NCI-H2196 (cell line): ENCODE measurements at regions not wholly inside any gene's neighbourhood (a gene's known extent, or its start where the extent isn't known, plus 50 kb on each side); places are given as distances from the start of the nearest gene placed in this dataset.
"Not testable (repeated sequence)": the region's sequence is repeated elsewhere in the genome, so short reads cannot be mapped to it uniquely, and the experiment has no call there.

Experiments
- DNase-seq: peaks from one replicate; lab custom pipeline; 2025; ENCODE audit not compliant: unreplicated experiment; lab: John Stamatoyannopoulos, UW

- DNase-seq, result no peak
Observed at GRCh38 chr18:27301615-27302378, 116.7 kb upstream of the CHST9 start.

- DNase-seq, result no peak
Observed at GRCh38 chr18:27298214-27298804, 113.2 kb upstream of the CHST9 start.

- DNase-seq, result not testable (repeated sequence)
Observed at GRCh38 chr18:27285973-27286562, 101.0 kb upstream of the CHST9 start.

- DNase-seq, result no peak
Observed at GRCh38 chr18:27278131-27278530, 93.0 kb upstream of the CHST9 start.

- DNase-seq, result no peak
Observed at GRCh38 chr18:27277554-27277953, 92.4 kb upstream of the CHST9 start.

- no peak for DNase-seq
Observed at GRCh38 chr18:27276886-27277285, 91.8 kb upstream of the CHST9 start.

- DNase-seq, result no peak
Observed at GRCh38 chr18:27276479-27276878, 91.4 kb upstream of the CHST9 start.

- DNase-seq, result no peak
Observed at GRCh38 chr18:27274901-27275300, 89.8 kb upstream of the CHST9 start.

GRCh38 chr18:27270508-27270907 is 85.4 kb upstream of the CHST9 start:
- DNase-seq, result no peak

GRCh38 chr18:27263369-27263768 is 78.3 kb upstream of the CHST9 start:
- no peak for DNase-seq

- DNase-seq, result no peak
Observed at GRCh38 chr18:27261769-27262549, 76.9 kb upstream of the CHST9 start.

- no peak for DNase-seq
Observed at GRCh38 chr18:27253571-27253970, 68.5 kb upstream of the CHST9 start.

- DNase-seq, result no peak
Observed at GRCh38 chr18:27250471-27250870, 65.4 kb upstream of the CHST9 start.

GRCh38 chr18:27249933-27250332 is 64.8 kb upstream of the CHST9 start:
- DNase-seq, result no peak

- DNase-seq, result no peak
Observed at GRCh38 chr18:27244259-27244658, 59.2 kb upstream of the CHST9 start.

- no peak for DNase-seq
Observed at GRCh38 chr18:27242392-27243047, 57.4 kb upstream of the CHST9 start.

- DNase-seq, result no peak
Observed at GRCh38 chr18:27240383-27240782, 55.3 kb upstream of the CHST9 start.

GRCh38 chr18:27239669-27240068 is 54.6 kb upstream of the CHST9 start:
- DNase-seq, result no peak

- no peak for DNase-seq
Observed at GRCh38 chr18:27235218-27235870, 50.2 kb upstream of the CHST9 start.
